ENCODE measurements at regions not wholly inside any gene's neighbourhood (a gene's known extent, or its start where the extent isn't known, plus 50 kb on each side); places are given as distances from the start of the nearest gene placed in this dataset.
"Not testable (repeated sequence)": the region's sequence is repeated elsewhere in the genome, so short reads cannot be mapped to it uniquely, and the experiment has no call there.

DNA sequence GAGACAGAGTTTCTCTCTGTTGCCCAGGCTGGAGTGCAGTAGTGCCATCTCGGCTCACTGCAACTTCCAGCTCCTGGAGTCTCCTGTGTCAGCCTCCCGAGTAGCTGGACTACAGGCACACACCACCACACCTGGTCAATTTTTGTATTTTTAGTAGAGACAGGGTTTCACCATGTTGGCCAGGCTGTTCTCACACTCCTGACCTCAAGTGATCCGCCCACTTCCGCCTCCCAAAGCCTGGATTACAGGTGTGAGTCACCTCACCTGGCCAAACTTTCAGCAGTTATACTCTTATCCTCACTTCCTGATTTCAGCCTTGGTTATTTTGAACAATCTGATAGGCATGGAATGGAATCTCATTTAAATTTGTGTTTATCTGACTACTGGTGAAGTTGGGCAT, 763.0 kb upstream of the TMEM132C start:
- TF ChIP-seq EZH2phosphoT487 (IDR thresholded peaks at IDR 0.05; ENCODE audit: insufficient read depth, low read depth); EZH2 (IDR thresholded peaks at IDR 0.05; ENCODE audit: insufficient read depth, poor library complexity, severe bottlenecking): not testable (repeated sequence)

All from GM23248 (cell line).